ENCODE measurements at regions not wholly inside any gene's neighbourhood (a gene's known extent, or its start where the extent isn't known, plus 50 kb on each side); places are given as distances from the start of the nearest gene placed in this dataset.

DNA sequence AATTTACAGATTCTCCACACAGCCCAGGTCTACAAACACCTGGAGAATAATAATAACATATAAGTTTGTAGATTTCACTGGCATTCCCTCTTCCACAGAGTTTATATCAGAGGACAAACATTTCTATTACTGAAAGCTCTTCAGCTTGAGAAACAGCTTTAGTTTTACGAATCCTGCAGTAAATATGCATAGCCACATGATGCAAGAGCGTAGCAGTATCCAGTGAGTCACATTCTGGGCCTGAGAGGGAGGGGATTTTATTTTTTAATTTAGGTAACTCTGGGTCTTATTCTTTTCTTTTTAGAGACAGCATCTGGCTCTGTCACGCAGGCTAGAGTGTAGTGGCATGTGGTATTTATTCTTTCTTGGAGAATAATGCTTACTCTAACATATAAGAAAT, 1002.8 kb downstream of the TRHDE start:
- intact Hi-C loops (cut with DNase I), result no loop called here
- no peak for DNase-seq
- H3K4me1 ChIP-seq (ENCODE audit: control insufficient read depth, insufficient read depth, low read length), result no peaks in the 10 kb centered on the region

GRCh38 chr12:73277971-73278370, 1005.8 kb downstream of the TRHDE start:
- ATAC-seq (no peak), DNase-seq (no peak)
- Histone ChIP-seq H3K27me3 (ENCODE audit: control insufficient read depth, insufficient read depth) (no peaks in the 10 kb centered on the region), H3K4me3 (ENCODE audit: low read length) (no peak overlapping the region), H3K9me3 (ENCODE audit: control insufficient read depth, low read length) (no peaks in the 10 kb centered on the region), H3K4me1 (ENCODE audit: control insufficient read depth, insufficient read depth, low read length) (no peaks in the 10 kb centered on the region), H3K27ac (ENCODE audit: low read length) (no peak overlapping the region)
- intact Hi-C loops (cut with DNase I), result no loop called here

More for the DNA sequence above, 1002.8 kb downstream of the TRHDE start:
- ATAC-seq, result no peak
- WGBS, result 64% methylated on average over 3 of the region's 3 CpGs
- Histone ChIP-seq H3K27ac (ENCODE audit: low read length) (no peak overlapping the region), H3K27me3 (ENCODE audit: control insufficient read depth, insufficient read depth) (no peaks in the 10 kb centered on the region), H3K9me3 (ENCODE audit: control insufficient read depth, low read length) (no peaks in the 10 kb centered on the region), H3K4me3 (ENCODE audit: low read length) (no peak overlapping the region)

DNA sequence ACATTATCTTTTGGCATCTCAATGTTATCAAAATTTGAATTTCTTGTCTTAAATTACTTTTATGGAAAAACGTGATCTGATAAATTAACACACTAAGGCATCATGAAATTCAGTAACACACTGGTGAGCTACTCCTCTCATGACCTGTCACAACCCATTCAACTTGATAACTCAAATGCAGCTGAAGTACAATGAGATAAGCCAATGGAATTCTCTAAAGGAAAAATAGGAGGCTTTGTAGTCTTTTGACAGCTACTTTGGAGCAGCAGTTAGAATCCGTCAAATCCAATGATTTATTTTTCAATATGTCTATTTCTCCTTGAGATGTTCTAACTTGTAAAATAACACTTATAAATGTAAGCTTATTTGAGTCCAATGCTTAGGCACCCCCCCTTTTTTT, 1029.4 kb downstream of the TRHDE start:
- DNase-seq, result no peak
- Histone ChIP-seq H3K27ac (ENCODE audit: low read length) (no peak overlapping the region), H3K4me1 (ENCODE audit: control insufficient read depth, insufficient read depth, low read length) (no peaks in the 10 kb centered on the region), H3K27me3 (ENCODE audit: control insufficient read depth, insufficient read depth) (no peaks in the 10 kb centered on the region), H3K4me3 (ENCODE audit: low read length) (no peak overlapping the region), H3K9me3 (ENCODE audit: control insufficient read depth, low read length) (no peaks in the 10 kb centered on the region)
- ATAC-seq, result no peak
- 71% methylated on average over 2 of the region's 2 CpGs for WGBS
- intact Hi-C loops (cut with DNase I), result no loop called here

DNA sequence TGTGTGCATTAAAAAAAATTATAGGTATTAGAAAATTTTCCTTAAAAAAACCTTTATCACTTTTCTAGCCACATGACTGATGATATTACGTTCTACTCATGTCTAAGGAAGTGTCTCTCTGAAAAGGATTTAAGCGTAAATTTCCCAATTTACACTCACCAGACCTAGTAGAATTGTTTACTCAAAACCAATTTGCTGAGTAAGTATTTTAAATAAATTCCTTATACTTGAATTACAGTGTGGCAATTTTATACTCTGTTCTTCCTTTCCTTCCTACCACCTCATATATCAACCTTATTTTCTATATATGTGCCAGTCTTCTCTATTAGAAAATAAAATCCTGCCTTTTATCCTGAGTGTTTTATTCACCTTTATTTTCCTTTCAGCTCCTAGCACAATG, 1035.1 kb downstream of the TRHDE start:
- Histone ChIP-seq H3K4me3 (ENCODE audit: low read length) (no peak overlapping the region), H3K27me3 (ENCODE audit: control insufficient read depth, insufficient read depth) (no peaks in the 10 kb centered on the region), H3K27ac (ENCODE audit: low read length) (no peak overlapping the region), H3K9me3 (ENCODE audit: control insufficient read depth, low read length) (no peaks in the 10 kb centered on the region), H3K4me1 (ENCODE audit: control insufficient read depth, insufficient read depth, low read length) (no peaks in the 10 kb centered on the region)
- WGBS, result 65% methylated on average over 2 of the region's 2 CpGs
- no peak for ATAC-seq
- DNase-seq, result no peak
- intact Hi-C loops (cut with DNase I), result no loop called here

- Histone ChIP-seq H3K4me1 (ENCODE audit: control insufficient read depth, insufficient read depth, low read length) (no peaks in the 10 kb centered on the region), H3K4me3 (ENCODE audit: low read length) (no peak overlapping the region), H3K27me3 (ENCODE audit: control insufficient read depth, insufficient read depth) (no peaks in the 10 kb centered on the region), H3K9me3 (ENCODE audit: control insufficient read depth, low read length) (no peaks in the 10 kb centered on the region), H3K27ac (ENCODE audit: low read length) (no peak overlapping the region)
- no peak for ATAC-seq
- intact Hi-C loops (cut with DNase I), result no loop called here
- DNase-seq, result no peak
- WGBS, result 19% methylated on average over 1 of the region's 1 CpG
These were observed 1035.9 kb downstream of the TRHDE start for GRCh38 chr12:73308079-73308478.

- H3K27ac ChIP-seq (ENCODE audit: low read length), result no peak overlapping the region
- H3K4me1 ChIP-seq (ENCODE audit: control insufficient read depth, insufficient read depth, low read length), result no peaks in the 10 kb centered on the region
- 74% methylated on average over 1 of the region's 1 CpG for WGBS
- H3K9me3 ChIP-seq (ENCODE audit: control insufficient read depth, low read length), result no peaks in the 10 kb centered on the region
- no peak overlapping the region for H3K4me3 ChIP-seq (ENCODE audit: low read length)
- H3K27me3 ChIP-seq (ENCODE audit: control insufficient read depth, insufficient read depth), result no peaks in the 10 kb centered on the region
- no peak for DNase-seq
- ATAC-seq, result no peak
- intact Hi-C loops (cut with DNase I), result no loop called here
These were observed 1036.6 kb downstream of the TRHDE start for GRCh38 chr12:73308747-73309146.

GRCh38 chr12:73321319-73321718, 1049.1 kb downstream of the TRHDE start:
- ATAC-seq, result no peak
- 93% methylated on average over 1 of the region's 1 CpG for WGBS

GRCh38 chr12:73321776-73322175, 1049.6 kb downstream of the TRHDE start:
- 87% methylated on average over 4 of the region's 4 CpGs for WGBS

More at GRCh38 chr12:73321319-73321718, 1049.1 kb downstream of the TRHDE start:
- intact Hi-C loops (cut with DNase I), result no loop called here
- peak in 1 of 3 donors; percentile 5 for DNase-seq
- H3K4me3 ChIP-seq (ENCODE audit: low read length), result no peak overlapping the region
- H3K9me3 ChIP-seq (ENCODE audit: control insufficient read depth, low read length), result no peaks in the 10 kb centered on the region
- no peak overlapping the region for H3K27ac ChIP-seq (ENCODE audit: low read length)
- no peaks in the 10 kb centered on the region for H3K27me3 ChIP-seq (ENCODE audit: control insufficient read depth, insufficient read depth)
- H3K4me1 ChIP-seq (ENCODE audit: control insufficient read depth, insufficient read depth, low read length), result no peaks in the 10 kb centered on the region

GRCh38 chr12:73330584-73331351, 1058.6 kb downstream of the TRHDE start:
- ATAC-seq (no peak), DNase-seq (no peak)
- Histone ChIP-seq H3K9me3 (ENCODE audit: control insufficient read depth, low read length) (no peaks in the 10 kb centered on the region), H3K4me1 (ENCODE audit: control insufficient read depth, insufficient read depth, low read length) (no peaks in the 10 kb centered on the region), H3K27me3 (ENCODE audit: control insufficient read depth, insufficient read depth) (no peaks in the 10 kb centered on the region), H3K4me3 (ENCODE audit: low read length) (no peak overlapping the region), H3K27ac (ENCODE audit: low read length) (no peak overlapping the region)
- intact Hi-C loops (cut with DNase I), result no loop called here
- WGBS, result 61% methylated on average over 2 of the region's 2 CpGs

More at GRCh38 chr12:73321776-73322175, 1049.6 kb downstream of the TRHDE start:
- H3K27me3 ChIP-seq (ENCODE audit: control insufficient read depth, insufficient read depth), result no peaks in the 10 kb centered on the region
- peak in 1 of 3 donors; percentile 9 for DNase-seq
- no peak overlapping the region for H3K27ac ChIP-seq (ENCODE audit: low read length)
- no peaks in the 10 kb centered on the region for H3K4me1 ChIP-seq (ENCODE audit: control insufficient read depth, insufficient read depth, low read length)
- intact Hi-C loops (cut with DNase I), result no loop called here
- H3K4me3 ChIP-seq (ENCODE audit: low read length), result no peak overlapping the region
- H3K9me3 ChIP-seq (ENCODE audit: control insufficient read depth, low read length), result no peaks in the 10 kb centered on the region
- ATAC-seq, result no peak

DNA sequence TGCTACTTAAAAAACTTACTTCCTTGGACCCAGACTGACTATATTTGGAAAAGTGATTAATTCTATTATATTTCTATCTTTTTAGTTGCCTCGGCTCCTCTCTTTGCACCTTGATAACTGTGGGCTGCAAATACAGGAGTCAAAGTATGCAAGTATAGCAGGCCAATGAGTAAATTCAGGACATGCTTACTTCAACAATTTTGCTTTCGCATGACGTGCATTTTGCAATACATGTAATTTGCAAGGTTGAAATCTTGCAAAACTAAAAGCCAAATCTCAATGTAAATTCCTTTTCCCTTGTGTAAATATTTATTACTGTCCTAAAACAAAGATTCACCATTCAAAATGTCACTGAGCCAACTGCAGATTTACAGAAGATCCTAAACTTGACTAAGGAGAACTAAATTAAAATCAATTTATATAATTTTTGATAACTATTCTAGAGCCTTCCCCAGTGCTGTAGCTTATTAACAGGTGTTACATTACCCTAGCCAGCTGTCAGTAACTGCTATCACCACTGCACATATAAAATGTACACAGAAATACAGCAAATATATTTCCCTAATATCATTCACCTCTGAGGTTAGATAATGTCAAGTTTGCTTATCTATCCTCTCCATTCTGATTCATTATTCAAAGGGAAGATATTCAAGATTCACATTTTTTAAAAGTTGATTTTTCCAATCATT, 1069.5 kb downstream of the TRHDE start:
- no peak overlapping the region for H3K4me3 ChIP-seq (ENCODE audit: low read length)
- H3K27ac ChIP-seq (ENCODE audit: low read length), result no peak overlapping the region
- H3K27me3 ChIP-seq (ENCODE audit: control insufficient read depth, insufficient read depth), result no peaks in the 10 kb centered on the region
- H3K9me3 ChIP-seq (ENCODE audit: control insufficient read depth, low read length), result no peaks in the 10 kb centered on the region
- 73% methylated on average over 3 of the region's 3 CpGs for WGBS
- intact Hi-C loops (cut with DNase I), result no loop called here
- no peaks in the 10 kb centered on the region for H3K4me1 ChIP-seq (ENCODE audit: control insufficient read depth, insufficient read depth, low read length)
- DNase-seq (no peak), ATAC-seq (no peak)

DNA sequence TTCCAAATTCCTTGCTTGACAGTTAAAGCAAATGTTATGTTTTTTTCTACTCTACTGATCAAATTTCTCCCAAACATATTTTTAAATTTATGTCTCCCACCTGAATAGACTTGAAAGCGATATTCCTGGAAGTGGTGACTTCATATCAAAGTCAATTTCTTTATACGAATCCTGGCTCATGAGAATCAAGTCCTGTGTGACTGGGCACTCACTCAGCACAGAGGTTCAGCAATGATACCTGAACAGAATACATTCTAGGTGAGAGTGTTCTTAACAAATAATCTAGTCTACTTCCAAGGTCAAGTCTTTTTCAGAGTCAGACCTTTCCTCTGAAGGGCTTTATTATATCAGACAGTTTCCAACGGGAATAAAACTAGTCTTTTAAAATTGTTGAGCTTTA, 1070.6 kb downstream of the TRHDE start:
- WGBS, result 73% methylated on average over 3 of the region's 3 CpGs
- H3K9me3 ChIP-seq (ENCODE audit: control insufficient read depth, low read length), result no peaks in the 10 kb centered on the region
- H3K4me1 ChIP-seq (ENCODE audit: control insufficient read depth, insufficient read depth, low read length), result no peaks in the 10 kb centered on the region
- H3K27ac ChIP-seq (ENCODE audit: low read length), result no peak overlapping the region
- ATAC-seq (no peak), DNase-seq (no peak)
- H3K4me3 ChIP-seq (ENCODE audit: low read length), result no peak overlapping the region
- intact Hi-C loops (cut with DNase I), result no loop called here
- no peaks in the 10 kb centered on the region for H3K27me3 ChIP-seq (ENCODE audit: control insufficient read depth, insufficient read depth)
